ENCODE measurements at regions not wholly inside any gene's neighbourhood (a gene's known extent, or its start where the extent isn't known, plus 50 kb on each side); places are given as distances from the start of the nearest gene placed in this dataset.

GRCh38 chr5:125481506-125482465 lies 735.3 kb upstream of the ZNF608 start:
- no peak for TF ChIP-seq CTCF (IDR thresholded peaks at IDR 0.05)
- TF ChIP-seq POLR2A (IDR thresholded peaks at IDR 0.05), result no peak
